ENCODE measurements at regions not wholly inside any gene's neighbourhood (a gene's known extent, or its start where the extent isn't known, plus 50 kb on each side); places are given as distances from the start of the nearest gene placed in this dataset.
"Not testable (repeated sequence)": the region's sequence is repeated elsewhere in the genome, so short reads cannot be mapped to it uniquely, and the experiment has no call there.

- H3K4me3 ChIP-seq (ENCODE audit: low read length): no peak overlapping the region
- TF ChIP-seq ZNF274 (IDR thresholded peaks at IDR 0.05; ENCODE audit: low read depth, low read length): no peak
Observed at GRCh38 chr3:144677103-144677502, 705.5 kb downstream of the DIPK2A start.

DNA sequence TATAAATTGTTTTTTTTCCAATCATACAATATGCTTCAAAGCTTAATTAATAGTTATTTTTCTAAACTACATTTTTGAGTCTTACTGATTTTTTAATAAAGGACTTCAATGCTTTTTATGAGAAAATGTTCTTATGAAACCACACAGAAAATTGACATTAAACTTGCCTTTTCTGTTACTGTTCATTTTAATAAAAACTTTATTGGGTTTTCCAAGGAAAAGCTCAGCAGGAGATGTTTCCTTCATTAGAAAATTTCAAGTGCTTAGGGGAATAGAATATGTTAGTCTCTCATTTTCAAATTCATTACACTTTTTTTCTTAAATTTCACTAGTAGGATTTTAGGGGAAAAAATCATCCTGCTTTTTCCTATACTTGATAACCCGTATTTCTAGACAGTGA lies 711.4 kb downstream of the DIPK2A start:
- no peak overlapping the region for H3K4me3 ChIP-seq (ENCODE audit: low read length)
- TF ChIP-seq ZNF274 (IDR thresholded peaks at IDR 0.05; ENCODE audit: low read depth, low read length): no peak

GRCh38 chr3:144687862-144688261 lies 716.2 kb downstream of the DIPK2A start:
- no peak overlapping the region for H3K4me3 ChIP-seq (ENCODE audit: low read length)
- no peak for TF ChIP-seq ZNF274 (IDR thresholded peaks at IDR 0.05; ENCODE audit: low read depth, low read length)

DNA sequence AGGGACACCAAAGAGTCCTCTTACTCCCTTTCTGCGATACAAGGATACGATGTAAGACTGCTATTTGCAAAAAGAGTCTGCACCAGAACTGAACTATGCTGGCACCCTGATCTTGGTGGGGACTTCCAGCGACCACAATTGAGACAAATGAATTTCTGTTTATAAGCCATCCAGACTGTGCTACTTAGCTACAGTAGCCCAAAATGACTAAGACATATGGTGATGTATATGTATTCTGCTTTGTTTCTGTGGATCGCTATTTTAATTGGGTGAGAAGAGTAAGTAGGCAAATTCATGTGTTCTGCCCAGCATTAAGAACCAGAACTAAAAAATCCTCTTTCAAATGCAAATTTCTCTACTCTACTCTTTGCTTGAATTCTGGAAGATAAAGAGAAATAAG lies 720.9 kb downstream of the DIPK2A start:
- no peak for TF ChIP-seq ZNF274 (IDR thresholded peaks at IDR 0.05; ENCODE audit: low read depth, low read length)

DNA sequence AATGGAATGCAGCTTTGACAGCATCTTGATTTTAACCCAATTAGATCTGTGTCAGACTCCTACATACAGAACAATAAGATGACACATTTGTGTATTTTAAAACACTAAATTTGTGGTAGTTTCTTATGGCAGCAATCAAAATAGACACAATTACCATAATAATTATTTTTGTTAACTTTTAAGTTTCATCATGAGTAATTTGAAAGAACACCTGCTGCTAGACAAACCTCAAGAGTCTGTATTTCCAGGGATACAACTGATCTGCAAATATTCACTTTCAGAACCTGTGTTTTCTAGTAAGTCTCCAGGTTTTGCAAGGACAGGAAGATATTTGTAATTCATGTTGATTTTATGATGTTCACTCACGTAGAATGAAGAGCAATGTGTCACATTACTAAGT lies 736.8 kb downstream of the DIPK2A start:
- no peak for TF ChIP-seq ZNF274 (IDR thresholded peaks at IDR 0.05; ENCODE audit: low read depth, low read length)
- H3K4me3 ChIP-seq (ENCODE audit: low read length): no peak overlapping the region

More for the DNA sequence above, 720.9 kb downstream of the DIPK2A start:
- H3K4me3 ChIP-seq (ENCODE audit: low read length): no peak overlapping the region

- TF ChIP-seq ZNF274 (IDR thresholded peaks at IDR 0.05; ENCODE audit: low read depth, low read length): no peak
- H3K4me3 ChIP-seq (ENCODE audit: low read length): no peak overlapping the region
Observed at GRCh38 chr3:144737281-144737680, 765.7 kb downstream of the DIPK2A start.

DNA sequence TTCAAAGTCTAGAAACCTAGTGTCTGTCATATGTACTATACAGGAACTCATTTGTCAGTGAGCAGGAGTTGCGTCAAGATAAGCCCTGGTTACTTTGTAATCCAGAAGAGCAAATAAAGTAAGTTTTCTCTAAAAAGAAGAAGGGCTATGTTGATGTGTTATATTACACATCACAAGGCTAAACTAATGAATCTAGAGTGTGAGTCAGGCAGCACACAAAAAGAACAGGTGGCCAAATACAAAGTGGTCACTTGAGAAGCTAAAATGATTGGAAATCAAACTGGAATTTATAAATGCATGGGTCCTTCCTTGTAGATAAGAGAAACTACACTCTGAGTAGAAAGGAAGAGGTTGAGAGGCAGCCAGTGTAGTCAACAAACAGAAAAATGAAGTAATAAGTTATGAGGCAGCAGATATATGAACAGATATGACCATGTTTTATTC lies 771.6 kb downstream of the DIPK2A start:
- no peak overlapping the region for H3K4me3 ChIP-seq (ENCODE audit: low read length)
- no peak for TF ChIP-seq ZNF274 (IDR thresholded peaks at IDR 0.05; ENCODE audit: low read depth, low read length)

DNA sequence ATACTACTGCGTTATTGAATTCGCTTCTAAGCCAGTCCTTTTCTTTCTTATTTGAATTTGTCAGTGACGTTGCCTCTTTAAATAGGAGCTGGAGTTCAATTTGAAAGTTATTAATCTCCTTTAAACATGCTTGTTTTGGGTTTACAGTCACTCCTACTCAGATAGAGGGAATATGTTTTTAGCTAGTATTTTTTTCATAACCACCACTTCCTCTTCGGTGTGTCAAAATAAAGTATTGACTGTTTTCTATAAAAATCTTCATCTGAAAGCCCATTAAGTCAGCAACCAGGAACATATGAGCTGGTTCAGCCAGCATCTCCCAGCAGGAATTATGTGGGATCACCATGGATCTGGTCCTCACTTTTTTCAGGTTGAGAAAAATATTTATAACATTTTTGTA lies 772.9 kb downstream of the DIPK2A start:
- TF ChIP-seq ZNF274 (IDR thresholded peaks at IDR 0.05; ENCODE audit: low read depth, low read length): no peak
- H3K4me3 ChIP-seq (ENCODE audit: low read length): no peak overlapping the region

GRCh38 chr3:144746631-144747030 lies 775.0 kb downstream of the DIPK2A start:
- H3K4me3 ChIP-seq (ENCODE audit: low read length): no peak overlapping the region
- no peak for TF ChIP-seq ZNF274 (IDR thresholded peaks at IDR 0.05; ENCODE audit: low read depth, low read length)

GRCh38 chr3:144749536-144750253 lies 778.1 kb downstream of the DIPK2A start:
- not testable (repeated sequence) for H3K4me3 ChIP-seq (ENCODE audit: low read length)

- no peak overlapping the region for H3K4me3 ChIP-seq (ENCODE audit: low read length)
- no peak for TF ChIP-seq ZNF274 (IDR thresholded peaks at IDR 0.05; ENCODE audit: low read depth, low read length)
Observed at GRCh38 chr3:144754076-144754783, 782.6 kb downstream of the DIPK2A start.

DNA sequence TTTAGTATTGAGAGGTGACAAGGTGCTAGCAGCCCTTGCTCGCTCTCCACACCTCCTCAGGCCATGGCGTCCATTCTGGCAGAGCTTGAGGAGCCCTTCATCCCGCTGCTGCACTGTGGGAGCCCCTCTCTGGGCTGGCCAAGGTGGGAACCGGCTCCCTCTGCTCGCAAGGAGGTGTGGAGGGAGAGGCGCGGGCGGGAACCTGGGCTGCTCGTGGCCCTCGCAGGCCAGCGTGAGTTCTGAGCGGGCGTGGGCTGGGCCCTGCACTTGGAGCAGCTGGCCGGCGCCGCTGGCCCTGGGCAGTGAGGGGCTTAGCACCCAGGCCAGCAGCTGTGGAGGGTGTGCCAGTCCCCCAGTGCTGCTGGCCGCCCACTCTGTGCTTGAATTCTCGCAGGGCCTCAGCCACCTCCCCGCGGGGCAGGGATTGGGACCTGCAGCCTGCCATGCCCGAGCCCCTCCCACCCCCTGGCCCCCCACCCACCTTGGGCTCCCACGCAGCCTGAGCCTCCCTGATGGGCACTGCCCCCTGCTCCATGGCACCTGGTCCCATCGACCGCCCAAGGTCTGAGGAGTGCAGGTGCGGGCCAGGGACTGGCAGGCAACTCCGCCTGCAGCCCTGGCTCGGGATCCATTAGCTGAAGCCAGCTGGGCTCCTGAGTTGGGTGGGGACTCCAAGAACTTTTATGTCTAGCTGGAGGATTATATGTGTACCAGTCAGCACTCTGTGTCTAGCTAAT lies 785.2 kb downstream of the DIPK2A start:
- no peak for TF ChIP-seq ZNF274 (IDR thresholded peaks at IDR 0.05; ENCODE audit: low read depth, low read length)
- no peak overlapping the region for H3K4me3 ChIP-seq (ENCODE audit: low read length)

DNA sequence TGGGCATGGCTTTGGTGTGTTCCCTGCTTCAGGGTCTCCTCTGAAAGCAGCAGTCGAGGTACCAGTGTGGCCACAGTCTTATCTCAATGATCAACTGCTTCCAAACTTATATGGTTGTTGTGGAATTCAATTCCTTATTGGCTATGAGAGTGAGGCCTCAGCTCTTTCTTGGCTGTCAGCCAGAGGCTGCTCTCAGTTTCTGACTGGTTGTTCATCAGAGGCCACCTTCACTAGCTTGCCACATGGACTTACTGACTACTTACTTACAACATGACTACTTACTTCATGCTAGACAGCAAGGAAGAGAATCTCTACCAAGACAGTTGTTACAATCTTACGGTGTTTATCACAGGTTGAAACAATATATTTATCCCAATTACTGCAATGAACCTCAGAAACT lies 789.2 kb downstream of the DIPK2A start:
- no peak for TF ChIP-seq ZNF274 (IDR thresholded peaks at IDR 0.05; ENCODE audit: low read depth, low read length)
- no peak overlapping the region for H3K4me3 ChIP-seq (ENCODE audit: low read length)

DNA sequence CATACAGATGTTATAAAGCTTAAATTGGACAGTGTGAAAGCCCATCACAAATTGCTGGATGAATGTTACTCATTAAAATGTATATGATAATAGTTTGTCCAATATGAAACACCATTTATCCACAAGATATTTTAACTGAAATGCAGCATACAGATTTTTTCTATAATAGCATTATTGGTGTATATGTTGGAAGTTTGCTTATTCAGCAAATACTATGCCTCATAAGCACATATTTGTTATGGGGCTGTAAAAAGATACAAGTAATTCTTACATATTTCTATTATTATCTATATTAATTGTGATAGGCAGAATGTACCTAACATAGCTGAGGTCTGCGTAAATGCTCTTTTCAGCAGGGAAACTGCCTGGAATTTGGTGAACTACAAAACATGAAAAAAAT lies 790.5 kb downstream of the DIPK2A start:
- TF ChIP-seq ZNF274 (IDR thresholded peaks at IDR 0.05; ENCODE audit: low read depth, low read length): no peak
- no peak overlapping the region for H3K4me3 ChIP-seq (ENCODE audit: low read length)
